ENCODE measurements at regions not wholly inside any gene's neighbourhood (a gene's known extent, or its start where the extent isn't known, plus 50 kb on each side); places are given as distances from the start of the nearest gene placed in this dataset.
A peak's percentile ranks its signal among the peaks of the same experiment; 100 is the strongest.
"Not testable (repeated sequence)": the region's sequence is repeated elsewhere in the genome, so short reads cannot be mapped to it uniquely, and the experiment has no call there.

- DNase-seq, result no peak
Measured at GRCh38 chr4:114252499-114252898, 273.1 kb upstream of the ARSJ start.

DNA sequence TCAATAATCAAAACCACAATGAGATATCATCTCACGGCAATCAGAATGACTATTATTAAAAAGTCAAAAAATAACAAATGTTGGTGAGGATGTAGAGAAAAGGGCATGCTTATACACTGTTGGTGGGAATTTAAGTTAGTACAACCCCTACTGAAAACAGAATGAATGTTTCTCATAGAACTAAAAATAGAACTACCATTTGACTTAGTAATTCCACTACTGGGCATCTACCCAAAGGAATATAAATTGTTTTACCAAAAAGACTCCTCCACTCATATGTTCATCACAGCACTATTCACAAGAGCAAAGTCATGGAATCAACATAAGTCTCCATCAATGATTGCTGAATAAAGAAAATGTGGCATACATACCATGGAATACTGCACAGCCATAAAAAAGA, 278.1 kb upstream of the ARSJ start:
- no peak for DNase-seq

DNA sequence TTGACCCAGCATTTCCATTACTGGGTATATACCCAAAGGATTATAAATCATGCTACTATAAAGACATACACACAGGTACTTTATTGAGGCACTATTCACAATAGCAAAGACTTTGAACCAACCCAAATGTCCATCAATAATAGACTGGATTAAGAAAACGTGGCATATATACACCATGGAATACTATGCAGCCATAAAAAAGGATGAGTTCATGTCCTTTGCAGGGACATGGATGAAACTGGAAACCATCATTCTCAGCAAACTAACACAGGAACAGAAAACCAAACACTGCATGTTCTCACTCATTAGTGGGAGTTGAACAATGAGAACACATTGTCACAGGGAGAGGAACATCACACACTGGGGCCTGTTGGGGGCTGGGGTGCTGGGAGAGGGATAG, 283.0 kb upstream of the ARSJ start:
- DNase-seq, result not testable (repeated sequence)

DNA sequence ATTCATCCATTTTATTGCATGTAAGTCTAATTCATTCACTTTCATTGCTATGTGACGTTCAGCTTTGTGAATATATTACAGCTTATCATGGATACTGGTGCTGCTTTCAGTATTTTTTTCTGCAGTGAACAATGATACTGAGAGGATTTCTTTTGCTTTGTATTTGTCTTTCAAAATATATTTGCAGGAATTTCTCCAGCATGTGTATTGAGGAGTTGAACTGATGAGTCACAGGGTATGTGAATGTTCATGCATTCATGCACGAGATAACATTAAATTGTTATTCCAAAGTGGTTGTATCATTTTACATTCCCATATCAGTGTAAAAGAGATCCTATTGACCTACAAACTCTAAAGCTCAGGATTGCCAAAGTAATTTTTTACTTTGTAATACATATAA, 283.8 kb upstream of the ARSJ start:
- DNase-seq, result peak; percentile 63

GRCh38 chr4:114264452-114264851, 285.0 kb upstream of the ARSJ start:
- DNase-seq, result no peak

DNA sequence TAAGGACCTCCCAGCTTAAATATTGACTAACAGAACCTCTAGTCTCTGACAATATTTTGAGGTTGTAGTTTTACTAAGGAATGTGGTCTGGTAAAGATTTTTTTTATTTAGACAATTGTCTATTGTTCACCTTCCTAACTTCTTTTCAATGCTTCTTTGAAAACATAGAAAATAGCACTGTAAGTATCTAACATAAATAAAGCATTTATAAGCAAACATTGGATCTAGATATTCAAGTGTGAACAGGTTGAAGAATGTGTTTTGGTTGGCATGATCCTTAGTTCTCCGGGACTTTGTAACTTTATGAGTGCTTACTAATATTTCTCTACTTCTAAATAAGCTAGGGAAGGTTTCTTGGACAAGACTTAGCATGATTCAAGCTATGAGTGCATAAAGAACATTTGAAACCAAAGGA, 285.4 kb upstream of the ARSJ start:
- no peak for DNase-seq

DNA sequence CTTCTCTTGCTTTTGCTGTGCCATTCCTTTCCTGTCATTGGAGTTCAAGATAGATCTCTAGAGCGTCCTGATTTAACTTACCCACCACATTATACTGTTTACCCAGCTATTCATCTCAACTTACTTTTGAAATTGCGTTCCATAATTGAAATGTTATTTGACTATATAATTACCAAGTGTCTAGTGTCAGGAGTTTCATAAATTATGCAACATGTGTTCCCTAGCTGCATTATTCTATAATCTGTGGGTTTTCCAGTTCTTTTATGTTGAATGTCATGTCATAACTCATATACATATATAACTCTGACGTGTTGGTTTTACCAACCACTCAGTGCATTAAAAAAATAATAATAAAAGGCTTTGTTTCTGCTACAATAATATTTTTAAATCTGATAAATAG, 285.9 kb upstream of the ARSJ start:
- DNase-seq, result no peak

DNA sequence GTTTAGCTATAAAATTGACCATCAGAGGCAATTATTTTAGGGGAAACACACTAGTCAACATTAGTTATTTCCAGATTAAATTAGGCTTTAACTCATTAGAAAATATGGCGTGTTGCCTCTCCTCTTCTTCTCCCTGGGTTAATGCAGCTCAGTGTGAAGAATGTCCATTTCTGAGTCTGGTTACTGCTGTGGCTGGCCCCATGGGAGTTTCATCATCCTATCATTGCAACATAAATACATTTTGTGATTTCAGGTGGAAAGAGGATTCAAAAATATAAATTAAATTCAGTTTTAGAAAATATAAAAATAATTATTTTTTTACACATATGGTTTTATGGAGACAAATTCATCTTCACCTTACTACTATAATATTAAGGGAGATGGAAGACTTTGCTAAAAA, 288.5 kb upstream of the ARSJ start:
- no peak for DNase-seq

DNA sequence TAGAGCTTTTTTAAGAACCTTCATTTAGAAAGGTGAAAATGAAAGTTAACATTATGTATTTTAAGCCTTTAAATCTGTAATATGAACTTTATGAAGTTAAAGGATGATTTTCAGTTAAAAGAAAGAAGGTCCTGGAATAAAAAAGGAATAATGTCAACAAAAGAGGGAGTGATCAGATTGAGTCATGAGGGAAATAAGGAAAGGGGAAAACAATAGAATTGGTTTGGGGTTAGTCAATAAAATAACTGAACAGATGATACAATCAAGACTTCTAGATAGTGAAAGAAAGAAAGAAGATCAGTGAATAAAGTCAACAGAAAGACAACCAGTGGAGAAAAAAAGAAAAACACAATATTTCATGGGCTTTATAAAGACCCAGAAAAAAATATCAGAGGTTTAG, 291.6 kb upstream of the ARSJ start:
- no peak for DNase-seq

DNA sequence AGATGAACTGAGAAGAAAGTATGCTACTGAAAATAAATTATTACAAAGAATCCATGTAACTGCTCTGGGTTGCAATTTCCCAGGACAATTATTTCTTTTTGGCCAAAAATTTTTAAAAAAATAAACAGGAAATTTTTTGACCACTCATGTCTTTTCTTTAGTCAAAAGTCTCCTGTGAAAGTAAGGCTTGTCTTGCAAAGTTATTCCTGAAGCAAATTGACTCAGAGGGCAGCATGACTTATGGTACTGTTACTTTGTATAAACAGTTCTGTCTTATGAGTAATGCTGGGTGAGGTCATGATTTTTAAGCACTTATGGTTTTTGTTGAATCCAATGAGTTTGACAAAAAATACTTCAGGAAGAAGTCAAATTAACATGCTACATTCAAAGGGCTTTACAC, 292.8 kb upstream of the ARSJ start:
- DNase-seq, result peak; percentile 96

- no peak for DNase-seq
Measured at GRCh38 chr4:114273238-114273637, 293.8 kb upstream of the ARSJ start.

DNA sequence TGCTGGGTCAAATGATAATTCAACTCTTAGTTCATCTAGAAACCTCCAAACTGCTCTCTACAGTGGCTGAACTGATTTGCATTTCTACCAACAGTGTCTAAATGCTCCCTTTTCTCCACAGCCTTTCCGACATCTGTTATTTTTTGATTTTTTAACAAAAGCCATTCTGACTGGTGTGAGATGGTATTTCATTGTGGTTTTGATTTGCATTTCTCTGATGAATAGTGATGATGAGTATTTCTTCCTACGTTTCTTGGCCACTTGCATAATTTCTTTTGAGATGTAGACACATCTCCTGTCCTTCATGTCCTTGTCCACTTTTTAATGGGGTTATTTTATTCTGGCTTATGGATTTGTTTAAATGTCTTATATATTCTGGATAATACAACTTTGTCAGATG, 298.2 kb upstream of the ARSJ start:
- peak; percentile 74 for DNase-seq

DNA sequence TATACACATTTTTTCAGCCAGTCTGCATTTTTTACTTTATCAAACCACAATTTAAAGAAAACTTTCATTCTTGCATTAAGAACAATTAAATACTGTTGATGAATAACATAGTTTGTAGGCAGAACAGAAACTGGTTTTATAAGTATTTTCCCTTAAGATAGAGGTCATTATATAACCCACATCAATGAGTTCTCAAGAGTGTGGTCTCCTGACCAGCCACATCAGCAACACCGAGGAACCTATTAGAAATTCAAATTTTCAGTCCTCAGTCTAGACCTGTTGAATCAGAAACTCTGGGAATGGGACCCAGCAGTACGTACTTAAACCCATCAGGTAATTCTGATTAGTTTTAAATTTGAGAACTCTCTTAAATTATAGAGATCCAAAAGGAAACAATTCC, 299.6 kb upstream of the ARSJ start:
- no peak for DNase-seq

- no peak for DNase-seq
Measured at GRCh38 chr4:114279711-114280110, 300.3 kb upstream of the ARSJ start.

DNA sequence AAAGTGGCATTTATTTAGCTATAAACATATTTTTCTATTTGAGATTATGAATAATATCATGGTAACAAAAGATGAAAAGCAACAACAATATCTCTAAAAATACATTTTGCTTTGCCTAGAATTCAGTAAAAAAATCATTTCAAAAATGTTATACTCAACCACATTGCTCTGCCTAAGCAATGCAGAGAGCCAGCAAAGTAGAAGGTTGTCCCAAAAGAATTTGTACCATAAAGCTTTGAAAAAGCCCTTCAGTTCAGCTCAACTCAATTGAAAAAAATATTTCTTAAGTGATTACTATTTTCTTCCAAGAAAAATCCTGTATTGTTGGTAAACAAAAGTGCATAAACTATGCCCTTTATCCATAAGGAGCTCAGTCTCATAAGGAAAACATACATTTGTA, 301.2 kb upstream of the ARSJ start:
- DNase-seq, result no peak

- DNase-seq, result peak; percentile 83
Measured at GRCh38 chr4:114281164-114281960, 301.9 kb upstream of the ARSJ start.

- DNase-seq, result no peak
Measured at GRCh38 chr4:114282937-114283336, 303.5 kb upstream of the ARSJ start.

DNA sequence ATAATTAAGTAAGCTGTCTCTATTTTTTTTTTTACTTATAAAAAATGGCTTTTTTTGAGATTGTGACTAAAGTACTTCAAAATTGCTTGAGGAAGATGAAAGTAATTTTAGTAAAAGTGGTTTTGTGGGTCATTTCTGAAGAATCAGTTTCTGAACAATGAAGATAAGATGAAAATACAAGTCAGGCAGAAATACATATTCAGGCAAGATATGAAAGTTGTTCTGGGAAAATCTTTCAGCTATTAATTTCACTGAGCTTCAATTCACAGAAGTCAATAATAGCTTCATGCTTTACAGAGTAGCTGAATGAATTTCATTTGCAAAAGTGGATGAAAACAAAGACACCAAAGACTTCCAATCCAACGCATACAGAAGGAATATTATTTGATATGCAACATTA, 305.2 kb upstream of the ARSJ start:
- DNase-seq, result no peak

DNA sequence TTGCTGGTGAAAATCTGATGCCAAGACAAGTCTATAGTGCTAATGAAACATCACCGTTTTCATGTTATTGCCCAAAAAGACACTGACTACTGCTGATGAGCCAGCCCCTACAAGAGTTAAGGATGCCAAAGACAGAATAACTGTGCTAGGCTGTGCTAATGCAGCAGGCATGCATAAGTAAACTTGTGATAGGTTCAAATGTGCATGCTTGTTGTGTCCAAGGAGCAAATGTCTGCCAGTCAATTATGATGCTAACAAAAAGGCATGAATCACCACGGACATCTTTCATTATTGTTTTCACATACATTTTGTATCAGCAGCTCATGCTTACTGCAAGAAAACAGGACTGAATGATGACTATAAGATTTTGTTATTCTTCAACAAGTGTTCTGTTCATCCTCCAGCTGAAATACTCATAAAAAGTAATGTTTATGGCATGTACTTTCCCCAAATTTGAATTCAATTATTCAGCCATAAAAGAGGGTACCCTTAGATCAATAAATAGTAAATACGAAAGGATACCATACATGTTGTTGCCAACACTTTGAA, 306.9 kb upstream of the ARSJ start:
- DNase-seq, result peak; percentile 64

DNA sequence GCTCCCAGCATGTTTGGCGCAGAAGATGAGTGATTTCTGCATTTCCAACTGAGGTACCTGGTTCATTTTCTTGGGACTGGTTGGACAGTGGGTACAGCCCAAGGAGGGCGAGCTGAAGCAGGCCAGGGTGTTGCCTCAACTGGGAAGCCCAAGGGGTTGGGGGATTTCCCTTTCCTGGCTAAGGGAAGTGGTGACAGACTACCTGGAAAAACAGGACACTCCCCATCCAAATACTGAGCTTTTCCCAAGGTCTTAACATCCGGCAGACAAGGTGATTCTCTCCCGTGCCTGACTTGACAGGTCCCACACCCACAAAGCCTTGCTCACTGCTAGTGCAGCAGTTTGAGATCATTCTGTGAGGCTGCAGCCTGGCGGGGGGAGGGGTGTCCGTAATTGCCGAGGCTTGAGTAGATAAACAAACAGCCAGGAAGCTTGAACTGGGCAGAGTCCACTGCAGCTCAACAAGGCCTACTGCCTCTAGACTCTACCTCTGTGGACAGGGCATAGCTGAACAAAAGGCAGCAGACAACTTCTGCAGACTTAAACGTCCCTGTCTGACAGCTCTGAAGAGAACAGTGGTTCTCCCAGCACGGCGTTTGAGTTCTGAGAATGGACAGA, 307.7 kb upstream of the ARSJ start:
- DNase-seq, result no peak

- no peak for DNase-seq
Measured at GRCh38 chr4:114296126-114296525, 302.5 kb upstream of the UGT8 start.

DNA sequence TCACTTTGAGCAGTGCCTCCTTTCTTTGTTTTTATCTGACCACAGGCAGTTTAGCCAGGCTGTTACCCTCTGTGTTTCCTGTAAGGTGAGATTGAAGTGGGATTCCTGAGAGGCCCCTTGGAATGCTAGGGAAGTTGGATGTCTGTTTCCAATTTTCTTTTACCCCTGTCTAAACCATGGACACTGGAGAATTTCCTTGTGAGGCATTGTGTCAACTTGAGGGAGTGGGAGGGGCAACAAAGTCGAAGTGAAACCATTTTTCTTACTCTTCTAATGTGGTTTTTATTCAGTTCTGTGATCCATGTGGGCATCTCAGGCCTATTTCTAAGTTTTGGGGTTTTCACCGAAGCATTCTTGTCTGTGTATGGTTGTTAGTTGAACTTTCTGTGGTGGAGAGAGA, 296.1 kb upstream of the UGT8 start:
- no peak for DNase-seq

DNA sequence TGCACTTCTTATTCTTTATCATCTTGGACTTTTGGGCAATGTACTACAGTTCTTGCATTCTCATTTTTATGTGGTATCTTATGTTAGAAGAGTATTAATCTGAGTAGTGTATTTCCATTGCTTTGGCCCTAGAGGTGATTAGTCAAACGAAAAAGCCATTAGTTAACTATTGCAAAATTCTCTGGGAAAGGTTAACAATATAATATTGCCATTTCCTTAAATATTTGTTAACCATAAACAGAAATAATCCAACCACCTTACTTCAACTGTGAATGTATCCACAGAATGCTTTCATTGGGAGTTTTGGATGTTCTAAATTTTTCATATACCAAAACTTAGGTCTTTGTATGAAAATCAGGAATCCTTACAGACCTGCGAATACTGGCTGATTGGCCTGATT, 294.6 kb upstream of the UGT8 start:
- DNase-seq, result no peak

- DNase-seq, result no peak
Measured at GRCh38 chr4:114304567-114304966, 294.0 kb upstream of the UGT8 start.

DNA sequence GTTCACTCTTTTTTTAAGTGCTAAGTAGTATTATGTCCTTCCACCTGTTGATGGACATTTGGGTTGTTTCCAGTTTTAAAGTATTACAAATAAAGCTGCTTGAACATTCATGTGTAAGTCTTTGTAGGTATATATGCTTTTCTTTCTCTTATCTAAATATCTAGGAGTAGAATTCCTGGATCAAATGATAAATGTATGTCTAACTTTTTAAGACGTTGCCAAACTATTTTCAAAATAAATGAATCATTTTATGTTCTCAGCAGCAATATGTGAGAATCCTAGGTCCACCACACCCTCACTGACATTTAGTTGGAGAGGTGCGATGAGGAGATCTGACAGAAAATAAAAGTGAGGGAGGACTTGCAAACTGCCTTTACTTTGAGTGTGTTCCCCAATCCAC, 291.7 kb upstream of the UGT8 start:
- no peak for DNase-seq
